B cell (primary cell): ENCODE measurements at regions not wholly inside any gene's neighbourhood (a gene's known extent, or its start where the extent isn't known, plus 50 kb on each side); places are given as distances from the start of the nearest gene placed in this dataset.

Experiments
- EZH2 ChIP-seq: IDR thresholded peaks from 2 replicates; pipeline ENCODE4 v1.6.1; 2012; ENCODE audit warnings: borderline replicate concordance, low read depth, mild to moderate bottlenecking, moderate library complexity, low read length; ENCODE audit not compliant: insufficient read depth, poor library complexity, severe bottlenecking
- TF ChIP-seq, protein P1 (sequence below): fragments of 200-600 bp; IDR thresholded peaks from one replicate; pipeline ENCODE4 v1.8.0; 2022; ENCODE audit warnings: antibody characterized with exemption, mild to moderate bottlenecking

- TF ChIP-seq, protein P1, sequence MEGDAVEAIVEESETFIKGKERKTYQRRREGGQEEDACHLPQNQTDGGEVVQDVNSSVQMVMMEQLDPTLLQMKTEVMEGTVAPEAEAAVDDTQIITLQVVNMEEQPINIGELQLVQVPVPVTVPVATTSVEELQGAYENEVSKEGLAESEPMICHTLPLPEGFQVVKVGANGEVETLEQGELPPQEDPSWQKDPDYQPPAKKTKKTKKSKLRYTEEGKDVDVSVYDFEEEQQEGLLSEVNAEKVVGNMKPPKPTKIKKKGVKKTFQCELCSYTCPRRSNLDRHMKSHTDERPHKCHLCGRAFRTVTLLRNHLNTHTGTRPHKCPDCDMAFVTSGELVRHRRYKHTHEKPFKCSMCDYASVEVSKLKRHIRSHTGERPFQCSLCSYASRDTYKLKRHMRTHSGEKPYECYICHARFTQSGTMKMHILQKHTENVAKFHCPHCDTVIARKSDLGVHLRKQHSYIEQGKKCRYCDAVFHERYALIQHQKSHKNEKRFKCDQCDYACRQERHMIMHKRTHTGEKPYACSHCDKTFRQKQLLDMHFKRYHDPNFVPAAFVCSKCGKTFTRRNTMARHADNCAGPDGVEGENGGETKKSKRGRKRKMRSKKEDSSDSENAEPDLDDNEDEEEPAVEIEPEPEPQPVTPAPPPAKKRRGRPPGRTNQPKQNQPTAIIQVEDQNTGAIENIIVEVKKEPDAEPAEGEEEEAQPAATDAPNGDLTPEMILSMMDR = no peak
- no peak for TF ChIP-seq EZH2
These were observed 136.1 kb downstream of the TMEM200C start for GRCh38 chr18:5759194-5759593.
